A673 (cell line): ENCODE measurements at regions not wholly inside any gene's neighbourhood (a gene's known extent, or its start where the extent isn't known, plus 50 kb on each side); places are given as distances from the start of the nearest gene placed in this dataset.

ENCODE experiments used
- BruUV-seq: library from RNA; stranded (reverse); fragments of 400-500 nt; replicated peaks from 2 replicates; lab custom pipeline; 2021; lab: Mats Ljungman, UMichigan
- CTCF ChIA-PET: fragments of 300-600 bp; sonication (Branson Sonifier 250); formaldehyde crosslinking; loops from one replicate; lab custom pipeline; 2022; ENCODE audit warnings: antibody characterized with exemption; lab: Charles Lee
- POLR2A ChIA-PET: fragments of 300-600 bp; sonication (Branson Sonifier 250); formaldehyde crosslinking; loops from one replicate; lab custom pipeline; 2022; ENCODE audit warnings: antibody characterized with exemption; ENCODE audit not compliant: low non-redundant PET; lab: Charles Lee
- DNase-seq: peaks from one replicate; pipeline ENCODE4 v3.0.0-alpha.2; 2015; ENCODE audit warnings: low spot score
- H3K27ac ChIP-seq: fragments of 200-600 bp; sonication (generic); 2 replicates; pipeline ENCODE4 v1.5.1; 2016; ENCODE audit warnings: mixed run types, low read depth, mild to moderate bottlenecking, mixed read lengths, antibody characterized with exemption, low read length; ENCODE audit not compliant: poor library complexity, severe bottlenecking
- H3K27me3 ChIP-seq: fragments of 200-600 bp; sonication (generic); replicated peaks from 2 replicates; pipeline ENCODE4 v1.6.1; 2017; ENCODE audit warnings: mixed run types, low read depth, mild to moderate bottlenecking, mixed read lengths, antibody characterized with exemption, low read length; ENCODE audit not compliant: insufficient read depth, poor library complexity
- H3K36me3 ChIP-seq: fragments of 200-600 bp; sonication (generic); 2 replicates; pipeline ENCODE4 v1.6.1; 2016; ENCODE audit warnings: mixed run types, mild to moderate bottlenecking, mixed read lengths, antibody characterized with exemption, low read length; ENCODE audit not compliant: insufficient read depth, poor library complexity, severe bottlenecking
- H3K4me1 ChIP-seq: fragments of 200-600 bp; sonication (generic); 2 replicates; pipeline ENCODE4 v1.6.1; 2017; ENCODE audit warnings: mixed run types, mild to moderate bottlenecking, mixed read lengths, antibody characterized with exemption, low read length; ENCODE audit not compliant: insufficient read depth, poor library complexity, severe bottlenecking
- H3K4me3 ChIP-seq: fragments of 200-600 bp; sonication (generic); 2 replicates; pipeline ENCODE4 v1.5.1; 2016; ENCODE audit warnings: low read depth, mixed run types, mild to moderate bottlenecking, mixed read lengths, low read length; ENCODE audit not compliant: poor library complexity, severe bottlenecking
- H3K9me3 ChIP-seq: fragments of 200-600 bp; sonication (generic); 2 replicates; pipeline ENCODE4 v1.6.1; 2016; ENCODE audit warnings: mixed run types, low read depth, mild to moderate bottlenecking, mixed read lengths, antibody characterized with exemption, low read length; ENCODE audit not compliant: poor library complexity, severe bottlenecking
- EZH2 ChIP-seq: fragments of 200-600 bp; sonication (generic); IDR thresholded peaks from 2 replicates; pipeline ENCODE4 v1.6.1; 2017; ENCODE audit warnings: borderline replicate concordance, low read depth, mild to moderate bottlenecking, mixed read lengths, antibody characterized with exemption, low read length; ENCODE audit not compliant: poor library complexity, severe bottlenecking
- intact Hi-C: fragments of 100-400 bp; cut with micrococcal nuclease; formaldehyde crosslinking; loops from one replicate; pipeline ENCODE4 v1.10.0; 2022; ENCODE audit not compliant: unreplicated experiment
- TF ChIP-seq, protein P1 (sequence below): fragments of 300-800, 200-600 bp; sonication (generic); conservative IDR thresholded peaks from 2 replicates; pipeline ENCODE4 v1.5.1; 2017; ENCODE audit warnings: low read depth, mild to moderate bottlenecking, antibody characterized with exemption, low read length, moderate library complexity, mixed read lengths

DNA sequence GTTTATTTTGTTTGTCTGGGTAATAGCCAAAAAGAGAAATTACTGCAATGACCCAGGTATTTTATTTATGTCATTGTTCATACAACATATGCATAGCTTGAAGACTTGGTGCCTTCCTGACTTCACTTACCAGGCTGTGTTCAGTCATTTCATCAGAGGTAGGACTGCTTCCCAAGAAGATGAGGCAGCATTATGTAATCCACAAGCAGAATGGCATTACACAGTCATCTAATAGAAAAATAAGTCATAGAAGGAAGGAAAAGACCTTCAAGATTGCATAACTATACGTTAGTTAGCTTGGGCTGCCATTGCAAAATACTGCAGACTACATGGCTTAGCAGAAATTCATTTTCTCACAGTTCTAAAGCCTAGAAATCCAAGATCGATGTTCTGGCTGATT, 167.5 kb downstream of the NMUR2 start:
- POLR2A ChIA-PET: no interaction called here

GRCh38 chr5:152226191-152226590, 178.9 kb downstream of the NMUR2 start:
- Histone ChIP-seq H3K36me3 (no peaks in the 10 kb centered on the region), H3K27ac (no peak overlapping the region), H3K4me1 (no peaks in the 10 kb centered on the region), H3K27me3 (peaks cover 4% of the 10 kb centered on the region), H3K9me3 (no peaks in the 10 kb centered on the region), H3K4me3 (no peak overlapping the region)
- intact Hi-C loops: no loop called here
- ChIA-PET CTCF (no interaction called here), POLR2A (no interaction called here)
- no TSS peak for BruUV-seq
- DNase-seq: no peak
- TF ChIP-seq EZH2: no peak

More for the DNA sequence above, 167.5 kb downstream of the NMUR2 start:
- TF ChIP-seq, protein P1, sequence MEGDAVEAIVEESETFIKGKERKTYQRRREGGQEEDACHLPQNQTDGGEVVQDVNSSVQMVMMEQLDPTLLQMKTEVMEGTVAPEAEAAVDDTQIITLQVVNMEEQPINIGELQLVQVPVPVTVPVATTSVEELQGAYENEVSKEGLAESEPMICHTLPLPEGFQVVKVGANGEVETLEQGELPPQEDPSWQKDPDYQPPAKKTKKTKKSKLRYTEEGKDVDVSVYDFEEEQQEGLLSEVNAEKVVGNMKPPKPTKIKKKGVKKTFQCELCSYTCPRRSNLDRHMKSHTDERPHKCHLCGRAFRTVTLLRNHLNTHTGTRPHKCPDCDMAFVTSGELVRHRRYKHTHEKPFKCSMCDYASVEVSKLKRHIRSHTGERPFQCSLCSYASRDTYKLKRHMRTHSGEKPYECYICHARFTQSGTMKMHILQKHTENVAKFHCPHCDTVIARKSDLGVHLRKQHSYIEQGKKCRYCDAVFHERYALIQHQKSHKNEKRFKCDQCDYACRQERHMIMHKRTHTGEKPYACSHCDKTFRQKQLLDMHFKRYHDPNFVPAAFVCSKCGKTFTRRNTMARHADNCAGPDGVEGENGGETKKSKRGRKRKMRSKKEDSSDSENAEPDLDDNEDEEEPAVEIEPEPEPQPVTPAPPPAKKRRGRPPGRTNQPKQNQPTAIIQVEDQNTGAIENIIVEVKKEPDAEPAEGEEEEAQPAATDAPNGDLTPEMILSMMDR: no peak
- no peaks in the 10 kb centered on the region for H3K9me3 ChIP-seq
- H3K36me3 ChIP-seq: no peaks in the 10 kb centered on the region
- intact Hi-C loops: no loop called here
- BruUV-seq: no TSS peak
- no peaks in the 10 kb centered on the region for H3K27me3 ChIP-seq
- no peak overlapping the region for H3K4me3 ChIP-seq
- CTCF ChIA-PET: no interaction called here
- no peak for DNase-seq
- no peaks in the 10 kb centered on the region for H3K4me1 ChIP-seq
- H3K27ac ChIP-seq: no peak overlapping the region

DNA sequence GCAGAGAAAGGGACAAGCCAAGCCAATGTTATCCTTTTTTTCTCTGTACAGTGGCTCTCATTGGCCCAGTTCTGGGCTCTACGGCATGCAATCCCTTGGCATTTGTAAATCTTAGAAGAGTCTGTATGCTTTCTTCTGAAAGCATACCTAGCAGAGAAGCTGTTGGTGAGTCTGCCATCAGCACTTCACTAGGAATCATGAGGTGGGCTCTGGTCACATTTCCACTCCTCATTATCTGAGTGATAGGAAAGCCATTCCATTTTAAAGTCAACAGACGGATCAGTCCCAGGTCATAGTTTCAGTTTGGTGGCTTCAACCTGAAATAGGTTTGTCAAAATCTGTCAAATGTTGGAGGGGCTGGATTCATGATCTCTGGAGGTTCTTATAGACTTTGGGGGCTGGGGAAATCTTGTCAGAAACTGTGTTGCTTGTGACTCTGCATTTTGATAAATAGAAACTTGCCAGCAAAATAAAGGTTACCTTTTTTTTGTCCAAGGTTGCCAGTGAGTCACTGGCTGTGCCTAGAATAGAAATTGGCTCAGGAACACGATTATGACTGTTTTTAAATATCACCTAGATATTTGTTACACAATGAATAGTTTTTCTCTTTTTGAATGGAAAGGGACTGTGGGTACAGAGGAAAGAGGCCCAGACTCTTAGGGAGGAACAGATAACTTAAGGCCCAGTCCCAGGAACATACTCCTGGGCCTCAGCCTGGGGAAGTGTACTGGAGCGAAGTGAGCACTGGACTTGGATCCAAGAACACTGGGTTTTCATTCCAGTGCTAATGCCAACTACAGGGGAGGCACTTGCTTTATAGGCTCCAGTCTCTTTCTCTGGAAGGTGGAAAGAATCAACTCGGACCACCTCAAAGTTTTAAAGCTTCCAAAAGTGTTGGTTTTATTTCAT, 183.1 kb downstream of the NMUR2 start:
- H3K4me1 ChIP-seq: no peaks in the 10 kb centered on the region
- TF ChIP-seq, protein P1: no peak
- no peak for TF ChIP-seq EZH2
- ChIA-PET POLR2A (no interaction called here), CTCF (no interaction called here)
- intact Hi-C loops: no loop called here
- H3K4me3 ChIP-seq: no peak overlapping the region
- H3K9me3 ChIP-seq: no peaks in the 10 kb centered on the region
- no TSS peak for BruUV-seq
- no peak for DNase-seq
- no peak overlapping the region for H3K27ac ChIP-seq
- peaks cover 4% of the 10 kb centered on the region for H3K27me3 ChIP-seq
- no peaks in the 10 kb centered on the region for H3K36me3 ChIP-seq
